OCI-LY1 (cell line): ENCODE measurements at regions not wholly inside any gene's neighbourhood (a gene's known extent, or its start where the extent isn't known, plus 50 kb on each side); places are given as distances from the start of the nearest gene placed in this dataset.

Source experiments
- H2AFZ ChIP-seq: fragments of 200-600 bp; sonication (generic), shearing (Covaris generic); 2 replicates; pipeline ENCODE4 v1.6.0; 2014; ENCODE audit warnings: antibody characterized with exemption, mild to moderate bottlenecking, low read length
- H3F3A ChIP-seq: fragments of 200-600 bp; sonication (generic), shearing (Covaris generic); 2 replicates; pipeline ENCODE4 v1.6.0; 2014; ENCODE audit warnings: mild to moderate bottlenecking, antibody characterized with exemption, low read length, moderate library complexity; ENCODE audit not compliant: insufficient read depth
- H3K27ac ChIP-seq: fragments of 200-600 bp; sonication (generic); 2 replicates; pipeline ENCODE4 v1.5.1; 2014; ENCODE audit warnings: low read length, mixed run types, mild to moderate bottlenecking, low read depth; ENCODE audit not compliant: poor library complexity, severe bottlenecking
- H3K27me3 ChIP-seq: fragments of 200-600 bp; sonication (generic); 2 replicates; pipeline ENCODE4 v1.6.0; 2014; ENCODE audit warnings: antibody characterized with exemption, mild to moderate bottlenecking, low read length, moderate library complexity; ENCODE audit not compliant: insufficient read depth
- H3K36me3 ChIP-seq: fragments of 200-600 bp; sonication (generic); 2 replicates; pipeline ENCODE4 v1.6.1; 2014; ENCODE audit warnings: mild to moderate bottlenecking, antibody characterized with exemption, low read length, moderate library complexity, mixed read lengths; ENCODE audit not compliant: insufficient read depth
- H3K4me1 ChIP-seq: fragments of 200-600 bp; sonication (generic); 2 replicates; pipeline ENCODE4 v1.5.1; 2014; ENCODE audit warnings: mild to moderate bottlenecking, low read length, moderate library complexity; ENCODE audit not compliant: insufficient read depth, severe bottlenecking
- H3K4me2 ChIP-seq: fragments of 200-600 bp; sonication (generic), shearing (Covaris generic); 2 replicates; pipeline ENCODE4 v1.6.1; 2014; ENCODE audit warnings: low read length
- H3K4me3 ChIP-seq: fragments of 200-600 bp; sonication (generic); 2 replicates; pipeline ENCODE4 v1.5.1; 2014; ENCODE audit warnings: low read length, low read depth, mild to moderate bottlenecking, mixed read lengths; ENCODE audit not compliant: poor library complexity, severe bottlenecking
- H3K79me2 ChIP-seq: fragments of 200-600 bp; shearing (Covaris generic); 2 replicates; pipeline ENCODE4 v1.6.1; 2016; ENCODE audit warnings: mixed run types, low read length, mixed read lengths; ENCODE audit not compliant: insufficient read depth
- H3K9ac ChIP-seq: fragments of 200-600 bp; sonication (generic), shearing (Covaris generic); 2 replicates; pipeline ENCODE4 v1.6.1; 2014; ENCODE audit warnings: mild to moderate bottlenecking, low read length, mixed read lengths
- H3K9me2 ChIP-seq: fragments of 200-600 bp; sonication (generic), shearing (Covaris generic); 2 replicates; pipeline ENCODE4 v1.6.1; 2014; ENCODE audit warnings: low read depth, mild to moderate bottlenecking, low read length, mixed read lengths
- H3K9me3 ChIP-seq: fragments of 200-600 bp; shearing (Covaris generic); 2 replicates; pipeline ENCODE4 v1.6.1; 2014; ENCODE audit warnings: low read length, mixed read lengths
- H4K20me1 ChIP-seq: fragments of 200-600 bp; sonication (generic), shearing (Covaris generic); 2 replicates; pipeline ENCODE4 v1.6.0; 2016; ENCODE audit warnings: mild to moderate bottlenecking, low read length; ENCODE audit not compliant: insufficient read depth
- CTCF ChIP-seq: fragments of 200-600 bp; sonication (generic), shearing (Covaris generic); IDR thresholded peaks from 2 replicates; pipeline ENCODE4 v1.5.1; 2017; ENCODE audit warnings: mild to moderate bottlenecking, antibody characterized with exemption, low read length, moderate library complexity, mixed read lengths
- EZH2 ChIP-seq: fragments of 200-600 bp; sonication (generic), shearing (Covaris generic); IDR thresholded peaks from 2 replicates; pipeline ENCODE4 v1.8.0; 2017; ENCODE audit warnings: borderline replicate concordance, mixed run types, mild to moderate bottlenecking, antibody characterized with exemption, low read length, moderate library complexity, mixed read lengths

- no peak overlapping the region for H3K9ac ChIP-seq
- no peaks in the 10 kb centered on the region for H3F3A ChIP-seq
- no peaks in the 10 kb centered on the region for H3K27me3 ChIP-seq
- no peaks in the 10 kb centered on the region for H3K4me1 ChIP-seq
- no peaks in the 10 kb centered on the region for H4K20me1 ChIP-seq
- H3K36me3 ChIP-seq, result no peaks in the 10 kb centered on the region
- no peaks in the 10 kb centered on the region for H3K9me2 ChIP-seq
- no peaks in the 10 kb centered on the region for H3K79me2 ChIP-seq
- H2AFZ ChIP-seq, result no peak overlapping the region
- TF ChIP-seq CTCF, result no peak
- no peak for TF ChIP-seq EZH2
- H3K27ac ChIP-seq, result no peak overlapping the region
- no peak overlapping the region for H3K4me3 ChIP-seq
- no peaks in the 10 kb centered on the region for H3K9me3 ChIP-seq
- H3K4me2 ChIP-seq, result no peak overlapping the region
Observed at GRCh38 chr5:118554981-118555380, 433.4 kb downstream of the DTWD2 start.

GRCh38 chr5:118554241-118554640, 434.1 kb downstream of the DTWD2 start:
- H3K4me1 ChIP-seq, result no peaks in the 10 kb centered on the region
- H3K27ac ChIP-seq, result no peak overlapping the region
- TF ChIP-seq EZH2 (no peak), CTCF (no peak)

GRCh38 chr5:118553662-118554061, 434.7 kb downstream of the DTWD2 start:
- H3K27me3 ChIP-seq, result no peaks in the 10 kb centered on the region
- no peak overlapping the region for H3K4me3 ChIP-seq
- H3K9ac ChIP-seq, result no peak overlapping the region
- no peaks in the 10 kb centered on the region for H3K4me1 ChIP-seq
- no peak overlapping the region for H3K27ac ChIP-seq
- TF ChIP-seq EZH2, result no peak
- TF ChIP-seq CTCF, result no peak
- no peaks in the 10 kb centered on the region for H3K36me3 ChIP-seq
- no peak overlapping the region for H3K4me2 ChIP-seq
- H3F3A ChIP-seq, result no peaks in the 10 kb centered on the region
- no peaks in the 10 kb centered on the region for H3K9me3 ChIP-seq
- H3K79me2 ChIP-seq, result no peaks in the 10 kb centered on the region
- H3K9me2 ChIP-seq, result no peaks in the 10 kb centered on the region
- no peak overlapping the region for H2AFZ ChIP-seq
- H4K20me1 ChIP-seq, result no peaks in the 10 kb centered on the region

More at GRCh38 chr5:118554241-118554640, 434.1 kb downstream of the DTWD2 start:
- Histone ChIP-seq H3K79me2 (no peaks in the 10 kb centered on the region), H3K9ac (no peak overlapping the region), H3K9me2 (no peaks in the 10 kb centered on the region), H2AFZ (no peak overlapping the region), H3K4me3 (no peak overlapping the region), H3F3A (no peaks in the 10 kb centered on the region), H3K9me3 (no peaks in the 10 kb centered on the region), H4K20me1 (no peaks in the 10 kb centered on the region), H3K27me3 (no peaks in the 10 kb centered on the region), H3K4me2 (no peak overlapping the region), H3K36me3 (no peaks in the 10 kb centered on the region)
